ENCODE measurements at regions not wholly inside any gene's neighbourhood (a gene's known extent, or its start where the extent isn't known, plus 50 kb on each side); places are given as distances from the start of the nearest gene placed in this dataset.

DNA sequence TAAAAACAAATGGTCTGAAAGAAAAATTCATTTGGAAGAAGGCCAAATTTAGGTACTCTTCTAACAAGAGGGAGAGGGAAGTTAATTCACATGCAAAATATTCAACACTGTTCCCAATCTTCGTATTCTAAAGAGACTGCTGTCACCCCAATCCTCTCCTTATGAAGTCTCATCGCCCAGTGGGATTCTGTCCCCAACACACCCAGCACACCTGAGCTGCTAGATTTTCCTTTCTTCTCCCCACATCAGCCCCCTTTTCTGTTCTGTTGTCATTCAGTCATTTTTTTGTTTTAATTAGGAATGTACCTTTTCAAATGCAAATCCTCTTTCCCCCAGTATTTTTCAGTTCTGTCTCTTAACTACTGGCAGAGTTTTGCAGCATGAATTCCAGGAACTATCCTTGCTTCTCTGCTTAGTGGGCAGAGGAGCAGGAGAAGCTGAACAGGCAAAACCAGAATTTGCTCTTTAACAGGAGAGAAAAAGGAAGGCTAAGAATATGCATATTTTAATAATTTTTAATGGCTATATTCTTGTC, 366.9 kb downstream of the MAN2A1 start:
- H4K5ac ChIP-seq (ENCODE audit: insufficient read length, low read depth, low read length): no peak overlapping the region
- H3K36me3 ChIP-seq (ENCODE audit: control insufficient read depth in 2 of 4, insufficient read depth in 4 of 4, low read length in 3 of 4): no peaks in the 10 kb centered on the region
- no peaks in the 10 kb centered on the region for H3K79me1 ChIP-seq (ENCODE audit: low read depth, low read length)
- H3K4me1 ChIP-seq (replicated peaks in 1 of 4; ENCODE audit: control insufficient read depth in 3 of 4, insufficient read depth in 4 of 4, low read length in 3 of 4): peaks cover 2 to 11% (median 6%) of the 10 kb centered on the region in 4 experiments; a peak in 3 of 7 replicates
- H3K23me2 ChIP-seq (ENCODE audit: low read depth, low read length): no peaks in the 10 kb centered on the region
- H2BK120ac ChIP-seq (replicated peaks; ENCODE audit: low read depth, low read length): no peak overlapping the region
- no peak for FAIRE-seq
- no peak overlapping the region for H2BK12ac ChIP-seq (ENCODE audit: low read depth, low read length)
- H3K4ac ChIP-seq (replicated peaks; ENCODE audit: insufficient read length, low read depth, low read length): no peak overlapping the region
- CTCF ChIA-PET (ENCODE audit: partially characterized antibody): interaction anchor here (0.6 to 1.3 kb wide), 2 partner anchors 134 to 277 kb away, joined by 3 read pairs; no protein-coding TSS in a partner anchor
- H2BK20ac ChIP-seq (ENCODE audit: low read length): no peak overlapping the region
- TF ChIP-seq HDAC6 (IDR thresholded peaks at IDR 0.05; ENCODE audit: low read depth, low read length): no peak
- no peak for TF ChIP-seq RBBP5 (IDR thresholded peaks at IDR 0.05; ENCODE audit: borderline replicate concordance, low read depth, low read length)
- no peak for TF ChIP-seq RFX5 (IDR thresholded peaks at IDR 0.05; ENCODE audit: borderline replicate concordance, low read depth, low read length)
- TF ChIP-seq CHD2 (IDR thresholded peaks at IDR 0.05; ENCODE audit: low read length): no peak
- TF ChIP-seq ASH2L (IDR thresholded peaks at IDR 0.05; ENCODE audit: low read length): no peak
- TF ChIP-seq TBP (IDR thresholded peaks at IDR 0.05; ENCODE audit: low read depth, low read length): no peak
- TF ChIP-seq TCF12 (IDR thresholded peaks at IDR 0.05; ENCODE audit: low read depth, low read length): no peak
- TF ChIP-seq RAD21 (IDR thresholded peaks at IDR 0.05 in 1 of 2, conservative IDR thresholded peaks at IDR 0.05 in 1 of 2; ENCODE audit: low read depth in 2 of 2, low read length in 2 of 2): no peak
- no peak for TF ChIP-seq HDAC2 (IDR thresholded peaks at IDR 0.05; ENCODE audit: borderline replicate concordance in 1 of 2, low read depth in 2 of 2, low read length in 2 of 2)
- TF ChIP-seq POLR2AphosphoS5 (IDR thresholded peaks at IDR 0.05; ENCODE audit: low read depth, low read length): no peak
- 0 out of 4 replicates have a peak overlapping the region, but pooled peaks of 1 of the 2 experiments have one; percentile 3 for H3K4me2 ChIP-seq (ENCODE audit: insufficient read depth in 1 of 2, low read depth in 2 of 2, low read length in 2 of 2)
- H3K27me3 ChIP-seq (replicated peaks in 1 of 4; ENCODE audit: control insufficient read depth in 3 of 4, extremely low read depth in 1 of 4, insufficient read depth in 3 of 4, low read length in 3 of 4): no peaks in the 10 kb centered on the region
- no peak overlapping the region for H3K14ac ChIP-seq (ENCODE audit: insufficient read length)
- H2AK5ac ChIP-seq (ENCODE audit: low read depth, low read length): no peak overlapping the region
- POLR2A ChIA-PET (ENCODE audit: partially characterized antibody): interaction anchor here (1.6 kb wide), 1 partner anchor 8 kb away, joined by 6 read pairs; no protein-coding TSS in a partner anchor
- H4K20me1 ChIP-seq (replicated peaks in 1 of 2; ENCODE audit: control insufficient read depth in 1 of 2, insufficient read depth in 2 of 2, low read length in 2 of 2): no peaks in the 10 kb centered on the region
- no peak overlapping the region for H4K91ac ChIP-seq (replicated peaks; ENCODE audit: insufficient read length, low read length)
- no peak overlapping the region for H3K27ac ChIP-seq (ENCODE audit: low read depth, low read length)
- no peak overlapping the region for H2BK15ac ChIP-seq (ENCODE audit: low read length)
- H2AFZ ChIP-seq (ENCODE audit: low read length): no peak overlapping the region
- H3K56ac ChIP-seq (replicated peaks; ENCODE audit: insufficient read length, low read depth, low read length): no peak overlapping the region
- 0 out of 8 replicates have a peak overlapping the region, but pooled peaks of 1 of the 4 experiments have one; percentile 6 for H3K4me3 ChIP-seq (ENCODE audit: extremely low read depth in 1 of 4, insufficient read depth in 2 of 4, low read depth in 3 of 4, low read length in 4 of 4)
- H3K79me2 ChIP-seq (ENCODE audit: control insufficient read depth in 1 of 2, insufficient read depth in 2 of 2, low read length in 2 of 2): no peaks in the 10 kb centered on the region
- no peak overlapping the region for H2BK5ac ChIP-seq (ENCODE audit: low read depth, low read length)
- no peak overlapping the region for H4K8ac ChIP-seq (ENCODE audit: extremely low read depth, insufficient read depth, low read length)
- H3K18ac ChIP-seq (ENCODE audit: extremely low read depth, low read length): no peak overlapping the region
- no peak overlapping the region for H3K23ac ChIP-seq (ENCODE audit: insufficient read length)
- H3K9me3 ChIP-seq (ENCODE audit: insufficient read depth in 2 of 2, low read depth in 1 of 2, low read length in 1 of 2): no peaks in the 10 kb centered on the region
- no peak overlapping the region for H3K9ac ChIP-seq (replicated peaks in 1 of 4; ENCODE audit: extremely low read depth in 1 of 4, low read depth in 3 of 4, low read length in 3 of 4)
- no peak for DNase-seq (ENCODE audit: low read depth in 1 of 2, low spot score in 2 of 2)
- WGBS, 2 experiments (ENCODE audit: extremely low coverage in 1 of 2, insufficient coverage in 1 of 2, insufficient read length in 1 of 2, insufficient replicate concordance in 2 of 2, low coverage in 1 of 2, low lambda C conversion rate in 2 of 2, missing lambda C conversion rate in 1 of 2): 41% methylated on average over 2 of the region's 2 CpGs; no CpG with 5 or more reads in 1 of the 2 experiments
